Neural progenitor cell (in vitro differentiated cells): ENCODE measurements at regions not wholly inside any gene's neighbourhood (a gene's known extent, or its start where the extent isn't known, plus 50 kb on each side); places are given as distances from the start of the nearest gene placed in this dataset.

Source experiments
- DNase-seq: peaks from one replicate; pipeline ENCODE4 v3.0.0-alpha.2; 2016; ENCODE audit warnings: low spot score
- H2AFZ ChIP-seq: fragments of 200-600 bp; sonication (generic); replicated peaks from 2 replicates; pipeline ENCODE4 v1.6.1; 2016; ENCODE audit warnings: antibody characterized with exemption
- H3F3A ChIP-seq: fragments of 200-600 bp; sonication (generic); 2 replicates; pipeline ENCODE4 v1.6.1; 2016; ENCODE audit warnings: antibody characterized with exemption, low read depth
- H3K27ac ChIP-seq: fragments of 200-600 bp; sonication (generic); 2 replicates; pipeline ENCODE4 v1.5.1; 2016; ENCODE audit warnings: mild to moderate bottlenecking
- H3K27me3 ChIP-seq: fragments of 200-600 bp; sonication (generic); 2 replicates; pipeline ENCODE4 v1.6.1; 2016; ENCODE audit warnings: mild to moderate bottlenecking, moderate library complexity
- H3K36me3 ChIP-seq: fragments of 200-600 bp; sonication (generic); 2 replicates; pipeline ENCODE4 v1.5.1; 2016
- H3K4me1 ChIP-seq: fragments of 200-600 bp; sonication (generic); 2 replicates; pipeline ENCODE4 v1.6.1; 2016; ENCODE audit warnings: mixed run types
- H3K4me2 ChIP-seq: fragments of 200-600 bp; sonication (generic); 2 replicates; pipeline ENCODE4 v1.6.1; 2016
- H3K4me3 ChIP-seq: fragments of 200-600 bp; sonication (generic); 2 replicates; pipeline ENCODE4 v1.5.1; 2016
- H3K79me2 ChIP-seq: fragments of 200-600 bp; sonication (generic); 2 replicates; pipeline ENCODE4 v1.6.1; 2016; ENCODE audit warnings: low read depth
- H3K9ac ChIP-seq: fragments of 200-600 bp; sonication (generic); 2 replicates; pipeline ENCODE4 v1.6.1; 2016
- H3K9me3 ChIP-seq: fragments of 200-600 bp; sonication (generic); 2 replicates; pipeline ENCODE4 v1.5.1; 2016; ENCODE audit warnings: low read depth
- H4K20me1 ChIP-seq: fragments of 200-600 bp; sonication (generic); 2 replicates; pipeline ENCODE4 v1.6.1; 2016; ENCODE audit warnings: low read depth
- H3K27ac Mint-ChIP-seq: 3 replicates; pipeline ENCODE4 v1.8.0; 2021; ENCODE audit warnings: mixed read lengths
- H3K27me3 Mint-ChIP-seq: 2 replicates; pipeline ENCODE4 v1.8.0; 2022; ENCODE audit warnings: low read depth, mild to moderate bottlenecking, inconsistent platforms, moderate library complexity, mixed read lengths; ENCODE audit not compliant: insufficient read depth
- H3K36me3 Mint-ChIP-seq: 3 replicates; pipeline ENCODE4 v1.8.0; 2021; ENCODE audit warnings: mixed read lengths
- H3K4me1 Mint-ChIP-seq: 3 replicates; pipeline ENCODE4 v1.8.0; 2021; ENCODE audit warnings: mixed read lengths
- H3K4me3 Mint-ChIP-seq: 3 replicates; pipeline ENCODE4 v1.8.0; 2021; ENCODE audit warnings: mild to moderate bottlenecking, moderate library complexity, mixed read lengths
- H3K9me3 Mint-ChIP-seq: 3 replicates; pipeline ENCODE4 v1.8.0; 2020; ENCODE audit warnings: mixed read lengths
- EZH2 ChIP-seq: fragments of 200-600 bp; sonication (generic); IDR thresholded peaks from 2 replicates; pipeline ENCODE4 v1.6.1; 2017; ENCODE audit warnings: antibody characterized with exemption, mild to moderate bottlenecking, moderate library complexity
- EZH2phosphoT487 ChIP-seq: fragments of 200-600 bp; sonication (generic); IDR thresholded peaks from 2 replicates; pipeline ENCODE4 v1.6.1; 2017; ENCODE audit warnings: antibody characterized with exemption
- TF ChIP-seq, protein P1 (sequence below): fragments of 200-600 bp; sonication (generic); IDR thresholded peaks from 2 replicates; pipeline ENCODE4 v1.5.1; 2017; ENCODE audit warnings: antibody characterized with exemption, mild to moderate bottlenecking

GRCh38 chr4:13087041-13087440 lies 397.1 kb downstream of the RAB28 start:
- Histone ChIP-seq H2AFZ (no peak overlapping the region), H3K79me2 (no peaks in the 10 kb centered on the region), H3F3A (no peaks in the 10 kb centered on the region), H3K36me3 (no peaks in the 10 kb centered on the region), H3K9ac (no peak overlapping the region), H3K4me1 (no peaks in the 10 kb centered on the region), H3K27ac (no peak overlapping the region), H3K27me3 (no peaks in the 10 kb centered on the region), H3K4me2 (no peak overlapping the region), H3K9me3 (no peaks in the 10 kb centered on the region), H3K4me3 (no peak overlapping the region), H4K20me1 (no peaks in the 10 kb centered on the region)
- H3K9me3 Mint-ChIP-seq = peaks cover 13% of the 10 kb centered on the region
- H3K36me3 Mint-ChIP-seq = no peaks in the 10 kb centered on the region
- H3K27ac Mint-ChIP-seq = no peak overlapping the region
- TF ChIP-seq EZH2phosphoT487 = no peak
- TF ChIP-seq, protein P1, sequence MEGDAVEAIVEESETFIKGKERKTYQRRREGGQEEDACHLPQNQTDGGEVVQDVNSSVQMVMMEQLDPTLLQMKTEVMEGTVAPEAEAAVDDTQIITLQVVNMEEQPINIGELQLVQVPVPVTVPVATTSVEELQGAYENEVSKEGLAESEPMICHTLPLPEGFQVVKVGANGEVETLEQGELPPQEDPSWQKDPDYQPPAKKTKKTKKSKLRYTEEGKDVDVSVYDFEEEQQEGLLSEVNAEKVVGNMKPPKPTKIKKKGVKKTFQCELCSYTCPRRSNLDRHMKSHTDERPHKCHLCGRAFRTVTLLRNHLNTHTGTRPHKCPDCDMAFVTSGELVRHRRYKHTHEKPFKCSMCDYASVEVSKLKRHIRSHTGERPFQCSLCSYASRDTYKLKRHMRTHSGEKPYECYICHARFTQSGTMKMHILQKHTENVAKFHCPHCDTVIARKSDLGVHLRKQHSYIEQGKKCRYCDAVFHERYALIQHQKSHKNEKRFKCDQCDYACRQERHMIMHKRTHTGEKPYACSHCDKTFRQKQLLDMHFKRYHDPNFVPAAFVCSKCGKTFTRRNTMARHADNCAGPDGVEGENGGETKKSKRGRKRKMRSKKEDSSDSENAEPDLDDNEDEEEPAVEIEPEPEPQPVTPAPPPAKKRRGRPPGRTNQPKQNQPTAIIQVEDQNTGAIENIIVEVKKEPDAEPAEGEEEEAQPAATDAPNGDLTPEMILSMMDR = no peak
- TF ChIP-seq EZH2 = no peak
- DNase-seq = no peak
- H3K4me1 Mint-ChIP-seq = no peaks in the 10 kb centered on the region
- H3K4me3 Mint-ChIP-seq = no peak overlapping the region
- H3K27me3 Mint-ChIP-seq = peaks cover 2% of the 10 kb centered on the region

DNA sequence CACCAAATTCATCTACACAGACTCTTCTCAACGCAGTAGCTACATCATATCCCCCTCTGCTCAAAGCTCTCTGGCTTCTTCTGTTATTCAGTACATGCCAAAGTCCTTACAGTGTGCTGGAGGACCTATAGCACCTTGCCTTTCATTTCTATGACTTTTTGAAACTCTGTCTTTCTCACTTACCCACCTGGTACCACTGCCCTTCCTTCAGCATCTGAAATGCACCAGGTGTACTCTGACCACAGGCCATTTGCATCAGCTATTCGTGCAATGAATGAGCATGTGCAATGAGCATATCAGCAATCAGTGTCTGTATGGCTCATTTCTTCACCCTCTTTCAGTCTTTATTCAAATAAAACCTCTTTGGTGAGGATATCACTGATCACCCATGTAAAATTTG lies 399.9 kb downstream of the RAB28 start:
- Histone ChIP-seq H3K36me3 (no peaks in the 10 kb centered on the region), H3K9ac (no peak overlapping the region), H2AFZ (no peak overlapping the region), H3K27me3 (no peaks in the 10 kb centered on the region), H3K4me1 (no peaks in the 10 kb centered on the region), H3K4me3 (no peak overlapping the region), H3K4me2 (no peak overlapping the region), H3K9me3 (no peaks in the 10 kb centered on the region), H3F3A (no peaks in the 10 kb centered on the region), H3K79me2 (no peaks in the 10 kb centered on the region), H3K27ac (no peak overlapping the region), H4K20me1 (no peaks in the 10 kb centered on the region)
- no peak overlapping the region for H3K4me3 Mint-ChIP-seq
- no peak for DNase-seq
- no peaks in the 10 kb centered on the region for H3K36me3 Mint-ChIP-seq
- no peak for TF ChIP-seq EZH2
- TF ChIP-seq EZH2phosphoT487 = no peak
- TF ChIP-seq, protein P1 = no peak
- no peak overlapping the region for H3K27ac Mint-ChIP-seq
- H3K27me3 Mint-ChIP-seq = peaks cover 2% of the 10 kb centered on the region
- H3K9me3 Mint-ChIP-seq = peaks cover 23% of the 10 kb centered on the region
- no peaks in the 10 kb centered on the region for H3K4me1 Mint-ChIP-seq

GRCh38 chr4:13081830-13082229 lies 402.3 kb downstream of the RAB28 start:
- DNase-seq = no peak
- H3K79me2 ChIP-seq = no peaks in the 10 kb centered on the region
- H2AFZ ChIP-seq = no peak overlapping the region
- no peaks in the 10 kb centered on the region for H3K4me1 ChIP-seq
- Mint-ChIP-seq H3K9me3 (peaks cover 23% of the 10 kb centered on the region), H3K27ac (no peak overlapping the region), H3K27me3 (peaks cover 2% of the 10 kb centered on the region), H3K4me1 (no peaks in the 10 kb centered on the region), H3K4me3 (no peak overlapping the region), H3K36me3 (no peaks in the 10 kb centered on the region)
- no peaks in the 10 kb centered on the region for H3F3A ChIP-seq
- H3K9ac ChIP-seq = no peak overlapping the region
- H3K27me3 ChIP-seq = no peaks in the 10 kb centered on the region
- TF ChIP-seq EZH2 = no peak
- TF ChIP-seq EZH2phosphoT487 = no peak
- TF ChIP-seq, protein P1 = no peak
- H3K36me3 ChIP-seq = no peaks in the 10 kb centered on the region
- H3K27ac ChIP-seq = no peak overlapping the region
- no peak overlapping the region for H3K4me2 ChIP-seq
- H4K20me1 ChIP-seq = no peaks in the 10 kb centered on the region
- no peak overlapping the region for H3K4me3 ChIP-seq
- no peaks in the 10 kb centered on the region for H3K9me3 ChIP-seq
